AG09309 (cell line): ENCODE measurements at regions not wholly inside any gene's neighbourhood (a gene's known extent, or its start where the extent isn't known, plus 50 kb on each side); places are given as distances from the start of the nearest gene placed in this dataset.

ENCODE experiments used
- DNase-seq: peaks from one replicate; pipeline ENCODE4 v3.0.0-alpha.2; 2010; ENCODE audit warnings: low read depth
- H3K4me3 ChIP-seq: 2 replicates; pipeline ENCODE4 v1.5.1; 2011; ENCODE audit warnings: mild to moderate bottlenecking, low read depth, low read length, moderate library complexity; ENCODE audit not compliant: control insufficient read depth
- CTCF ChIP-seq: IDR thresholded peaks from 2 replicates; pipeline ENCODE4 v1.5.1; 2011; ENCODE audit warnings: mild to moderate bottlenecking, low read depth, low read length, inconsistent platforms; ENCODE audit not compliant: insufficient read depth, control insufficient read depth; ENCODE audit errors: missing control alignments

GRCh38 chr5:156230887-156231286, 96.1 kb upstream of the SGCD start:
- H3K4me3 ChIP-seq = no peak overlapping the region
- no peak for TF ChIP-seq CTCF
- no peak for DNase-seq

GRCh38 chr5:156232251-156232869, 94.6 kb upstream of the SGCD start:
- TF ChIP-seq CTCF = no peak
- H3K4me3 ChIP-seq = no peak overlapping the region
- DNase-seq = no peak

- TF ChIP-seq CTCF = no peak
- no peak for DNase-seq
- no peak overlapping the region for H3K4me3 ChIP-seq
Measured at GRCh38 chr5:156237361-156237760, 89.6 kb upstream of the SGCD start.

GRCh38 chr5:156239800-156240199, 87.2 kb upstream of the SGCD start:
- no peak for TF ChIP-seq CTCF
- DNase-seq = no peak
- no peak overlapping the region for H3K4me3 ChIP-seq

- TF ChIP-seq CTCF = no peak
- no peak for DNase-seq
- no peak overlapping the region for H3K4me3 ChIP-seq
Measured at GRCh38 chr5:156240414-156240813, 86.5 kb upstream of the SGCD start.

- H3K4me3 ChIP-seq = no peak overlapping the region
- no peak for TF ChIP-seq CTCF
- DNase-seq = no peak
Measured at GRCh38 chr5:156241266-156241665, 85.7 kb upstream of the SGCD start.

GRCh38 chr5:156245895-156246294, 81.1 kb upstream of the SGCD start:
- no peak overlapping the region for H3K4me3 ChIP-seq
- TF ChIP-seq CTCF = no peak
- DNase-seq = no peak
